OCI-LY1 (cell line): ENCODE measurements at regions not wholly inside any gene's neighbourhood (a gene's known extent, or its start where the extent isn't known, plus 50 kb on each side); places are given as distances from the start of the nearest gene placed in this dataset.

Experiments used
- H2AFZ ChIP-seq: fragments of 200-600 bp; sonication (generic), shearing (Covaris generic); 2 replicates; pipeline ENCODE4 v1.6.0; 2014; ENCODE audit warnings: antibody characterized with exemption, mild to moderate bottlenecking, low read length
- H3F3A ChIP-seq: fragments of 200-600 bp; sonication (generic), shearing (Covaris generic); 2 replicates; pipeline ENCODE4 v1.6.0; 2014; ENCODE audit warnings: mild to moderate bottlenecking, antibody characterized with exemption, low read length, moderate library complexity; ENCODE audit not compliant: insufficient read depth
- H3K27ac ChIP-seq: fragments of 200-600 bp; sonication (generic); 2 replicates; pipeline ENCODE4 v1.5.1; 2014; ENCODE audit warnings: low read length, mixed run types, mild to moderate bottlenecking, low read depth; ENCODE audit not compliant: poor library complexity, severe bottlenecking
- H3K27me3 ChIP-seq: fragments of 200-600 bp; sonication (generic); 2 replicates; pipeline ENCODE4 v1.6.0; 2014; ENCODE audit warnings: antibody characterized with exemption, mild to moderate bottlenecking, low read length, moderate library complexity; ENCODE audit not compliant: insufficient read depth
- H3K36me3 ChIP-seq: fragments of 200-600 bp; sonication (generic); 2 replicates; pipeline ENCODE4 v1.6.1; 2014; ENCODE audit warnings: mild to moderate bottlenecking, antibody characterized with exemption, low read length, moderate library complexity, mixed read lengths; ENCODE audit not compliant: insufficient read depth
- H3K4me1 ChIP-seq: fragments of 200-600 bp; sonication (generic); 2 replicates; pipeline ENCODE4 v1.5.1; 2014; ENCODE audit warnings: mild to moderate bottlenecking, low read length, moderate library complexity; ENCODE audit not compliant: insufficient read depth, severe bottlenecking
- H3K4me2 ChIP-seq: fragments of 200-600 bp; sonication (generic), shearing (Covaris generic); 2 replicates; pipeline ENCODE4 v1.6.1; 2014; ENCODE audit warnings: low read length
- H3K4me3 ChIP-seq: fragments of 200-600 bp; sonication (generic); 2 replicates; pipeline ENCODE4 v1.5.1; 2014; ENCODE audit warnings: low read length, low read depth, mild to moderate bottlenecking, mixed read lengths; ENCODE audit not compliant: poor library complexity, severe bottlenecking
- H3K79me2 ChIP-seq: fragments of 200-600 bp; shearing (Covaris generic); 2 replicates; pipeline ENCODE4 v1.6.1; 2016; ENCODE audit warnings: mixed run types, low read length, mixed read lengths; ENCODE audit not compliant: insufficient read depth
- H3K9ac ChIP-seq: fragments of 200-600 bp; sonication (generic), shearing (Covaris generic); 2 replicates; pipeline ENCODE4 v1.6.1; 2014; ENCODE audit warnings: mild to moderate bottlenecking, low read length, mixed read lengths
- H3K9me2 ChIP-seq: fragments of 200-600 bp; sonication (generic), shearing (Covaris generic); 2 replicates; pipeline ENCODE4 v1.6.1; 2014; ENCODE audit warnings: low read depth, mild to moderate bottlenecking, low read length, mixed read lengths
- H3K9me3 ChIP-seq: fragments of 200-600 bp; shearing (Covaris generic); 2 replicates; pipeline ENCODE4 v1.6.1; 2014; ENCODE audit warnings: low read length, mixed read lengths
- H4K20me1 ChIP-seq: fragments of 200-600 bp; sonication (generic), shearing (Covaris generic); 2 replicates; pipeline ENCODE4 v1.6.0; 2016; ENCODE audit warnings: mild to moderate bottlenecking, low read length; ENCODE audit not compliant: insufficient read depth
- EZH2 ChIP-seq: fragments of 200-600 bp; sonication (generic), shearing (Covaris generic); IDR thresholded peaks from 2 replicates; pipeline ENCODE4 v1.8.0; 2017; ENCODE audit warnings: borderline replicate concordance, mixed run types, mild to moderate bottlenecking, antibody characterized with exemption, low read length, moderate library complexity, mixed read lengths
- TF ChIP-seq, protein P1 (sequence below): fragments of 200-600 bp; sonication (generic), shearing (Covaris generic); IDR thresholded peaks from 2 replicates; pipeline ENCODE4 v1.5.1; 2017; ENCODE audit warnings: mild to moderate bottlenecking, antibody characterized with exemption, low read length, moderate library complexity, mixed read lengths

DNA sequence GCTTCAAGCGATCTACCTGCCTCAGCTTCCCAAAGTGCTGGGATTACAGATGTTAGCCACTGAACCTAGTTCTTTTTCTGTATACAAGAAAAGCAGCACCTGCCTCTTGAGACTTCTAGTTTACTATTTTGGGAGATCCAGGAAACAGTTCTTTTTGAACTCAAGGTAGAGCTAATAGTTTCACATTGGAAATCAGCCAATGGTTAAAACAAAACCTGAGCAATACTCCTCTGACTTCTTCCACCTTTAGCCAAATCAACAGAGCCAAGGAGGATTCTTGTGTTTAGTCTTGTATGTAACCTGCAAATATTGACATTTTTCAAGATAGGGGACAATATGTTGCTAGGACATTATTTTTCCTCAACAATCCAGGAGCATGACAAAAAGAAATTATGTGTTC lies 349.4 kb downstream of the SH3GL2 start:
- TF ChIP-seq, protein P1, sequence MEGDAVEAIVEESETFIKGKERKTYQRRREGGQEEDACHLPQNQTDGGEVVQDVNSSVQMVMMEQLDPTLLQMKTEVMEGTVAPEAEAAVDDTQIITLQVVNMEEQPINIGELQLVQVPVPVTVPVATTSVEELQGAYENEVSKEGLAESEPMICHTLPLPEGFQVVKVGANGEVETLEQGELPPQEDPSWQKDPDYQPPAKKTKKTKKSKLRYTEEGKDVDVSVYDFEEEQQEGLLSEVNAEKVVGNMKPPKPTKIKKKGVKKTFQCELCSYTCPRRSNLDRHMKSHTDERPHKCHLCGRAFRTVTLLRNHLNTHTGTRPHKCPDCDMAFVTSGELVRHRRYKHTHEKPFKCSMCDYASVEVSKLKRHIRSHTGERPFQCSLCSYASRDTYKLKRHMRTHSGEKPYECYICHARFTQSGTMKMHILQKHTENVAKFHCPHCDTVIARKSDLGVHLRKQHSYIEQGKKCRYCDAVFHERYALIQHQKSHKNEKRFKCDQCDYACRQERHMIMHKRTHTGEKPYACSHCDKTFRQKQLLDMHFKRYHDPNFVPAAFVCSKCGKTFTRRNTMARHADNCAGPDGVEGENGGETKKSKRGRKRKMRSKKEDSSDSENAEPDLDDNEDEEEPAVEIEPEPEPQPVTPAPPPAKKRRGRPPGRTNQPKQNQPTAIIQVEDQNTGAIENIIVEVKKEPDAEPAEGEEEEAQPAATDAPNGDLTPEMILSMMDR = no peak
- TF ChIP-seq EZH2 = no peak
- no peaks in the 10 kb centered on the region for H3K9me2 ChIP-seq

DNA sequence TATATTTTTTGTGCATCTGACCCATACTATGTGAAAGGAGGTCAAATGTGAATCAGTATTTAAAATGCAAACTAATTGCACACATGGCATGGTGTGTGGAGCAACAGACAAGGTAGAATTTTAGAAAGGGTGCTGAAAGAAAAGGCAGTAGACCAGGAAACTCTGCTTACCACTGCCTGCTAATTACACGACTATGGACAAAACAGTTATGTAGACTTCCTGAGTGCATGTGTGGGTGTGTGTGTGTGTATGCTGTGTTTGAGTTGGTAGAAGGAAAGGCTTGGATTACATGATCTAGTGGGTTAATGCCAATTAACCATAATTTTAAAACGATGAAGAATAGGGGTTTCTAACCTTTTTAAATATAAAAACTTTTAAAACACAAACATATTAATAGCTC lies 349.9 kb downstream of the SH3GL2 start:
- no peak overlapping the region for H3K9ac ChIP-seq
- H3K4me1 ChIP-seq = no peaks in the 10 kb centered on the region
- no peaks in the 10 kb centered on the region for H3K36me3 ChIP-seq
- no peak overlapping the region for H3K4me2 ChIP-seq
- H3K27me3 ChIP-seq = no peaks in the 10 kb centered on the region
- TF ChIP-seq EZH2 = no peak
- TF ChIP-seq, protein P1 = no peak
- no peak overlapping the region for H2AFZ ChIP-seq
- no peaks in the 10 kb centered on the region for H3F3A ChIP-seq
- H3K9me3 ChIP-seq = no peaks in the 10 kb centered on the region
- H4K20me1 ChIP-seq = no peaks in the 10 kb centered on the region
- H3K9me2 ChIP-seq = no peaks in the 10 kb centered on the region
- no peaks in the 10 kb centered on the region for H3K79me2 ChIP-seq
- H3K27ac ChIP-seq = no peak overlapping the region
- H3K4me3 ChIP-seq = no peak overlapping the region

More for the DNA sequence above, 349.4 kb downstream of the SH3GL2 start:
- no peaks in the 10 kb centered on the region for H3K4me1 ChIP-seq
- no peak overlapping the region for H2AFZ ChIP-seq
- H3K79me2 ChIP-seq = no peaks in the 10 kb centered on the region
- no peaks in the 10 kb centered on the region for H3F3A ChIP-seq
- H3K9me3 ChIP-seq = no peaks in the 10 kb centered on the region
- H4K20me1 ChIP-seq = no peaks in the 10 kb centered on the region
- no peak overlapping the region for H3K27ac ChIP-seq
- H3K9ac ChIP-seq = no peak overlapping the region
- no peaks in the 10 kb centered on the region for H3K27me3 ChIP-seq
- no peak overlapping the region for H3K4me3 ChIP-seq
- no peaks in the 10 kb centered on the region for H3K36me3 ChIP-seq
- no peak overlapping the region for H3K4me2 ChIP-seq

DNA sequence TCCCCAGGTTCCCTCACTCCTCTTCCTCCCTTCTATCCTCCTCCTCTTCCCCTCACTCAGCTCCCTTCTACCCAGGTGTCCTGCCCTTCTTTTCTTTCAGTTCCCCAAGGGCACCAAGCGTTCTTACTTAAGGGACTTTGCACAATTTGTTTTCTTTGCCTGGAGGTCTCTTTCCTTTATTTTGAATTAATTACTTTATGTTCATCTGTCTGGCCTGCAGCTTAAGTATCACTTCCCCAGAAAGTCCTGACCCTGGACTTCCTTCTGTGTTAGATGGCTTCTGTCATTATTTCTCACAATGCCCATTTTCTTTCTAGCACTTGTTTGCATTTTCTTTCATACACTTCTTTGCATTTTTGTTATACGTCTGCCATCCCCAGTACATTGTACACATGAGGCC lies 350.6 kb downstream of the SH3GL2 start:
- Histone ChIP-seq H3K27me3 (no peaks in the 10 kb centered on the region), H3K4me1 (no peaks in the 10 kb centered on the region), H3K27ac (no peak overlapping the region), H3K9me2 (no peaks in the 10 kb centered on the region), H3F3A (no peaks in the 10 kb centered on the region), H4K20me1 (no peaks in the 10 kb centered on the region), H3K9me3 (no peaks in the 10 kb centered on the region), H2AFZ (no peak overlapping the region), H3K4me3 (no peak overlapping the region), H3K36me3 (no peaks in the 10 kb centered on the region), H3K9ac (no peak overlapping the region), H3K79me2 (no peaks in the 10 kb centered on the region), H3K4me2 (no peak overlapping the region)
- TF ChIP-seq EZH2 = no peak
- TF ChIP-seq, protein P1 = no peak
